ENCODE measurements at regions not wholly inside any gene's neighbourhood (a gene's known extent, or its start where the extent isn't known, plus 50 kb on each side); places are given as distances from the start of the nearest gene placed in this dataset.

- no peak for DNase-seq
These were observed 443.1 kb downstream of the CCDC85A start for GRCh38 chr2:56626927-56627326.

DNA sequence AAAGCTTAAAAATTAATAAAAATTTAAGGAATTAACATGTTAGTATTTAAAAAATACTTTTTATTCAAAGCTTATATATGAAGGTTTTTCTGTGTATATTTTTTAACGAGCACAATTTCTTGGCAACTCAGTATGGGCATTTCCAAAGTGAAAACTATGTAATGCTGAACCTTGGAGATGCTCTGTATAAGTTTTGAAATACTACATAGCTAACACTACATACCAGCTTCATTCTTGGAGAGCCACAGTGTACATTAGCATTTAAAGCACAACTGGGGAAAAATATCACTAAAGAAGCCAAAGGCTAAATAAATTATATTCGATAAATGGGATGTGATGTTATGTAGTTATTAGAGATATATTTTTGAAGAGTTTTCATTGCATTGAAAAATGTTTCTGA, 446.5 kb downstream of the CCDC85A start:
- no peak for DNase-seq

- DNase-seq = no peak
These were observed 464.2 kb downstream of the CCDC85A start for GRCh38 chr2:56647997-56648396.

GRCh38 chr2:56648802-56649201, 465.0 kb downstream of the CCDC85A start:
- no peak for DNase-seq

GRCh38 chr2:56654936-56655335, 471.1 kb downstream of the CCDC85A start:
- DNase-seq = no peak

GRCh38 chr2:56656826-56657225, 473.0 kb downstream of the CCDC85A start:
- no peak for DNase-seq

GRCh38 chr2:56666777-56667176, 483.0 kb downstream of the CCDC85A start:
- no peak for DNase-seq

DNA sequence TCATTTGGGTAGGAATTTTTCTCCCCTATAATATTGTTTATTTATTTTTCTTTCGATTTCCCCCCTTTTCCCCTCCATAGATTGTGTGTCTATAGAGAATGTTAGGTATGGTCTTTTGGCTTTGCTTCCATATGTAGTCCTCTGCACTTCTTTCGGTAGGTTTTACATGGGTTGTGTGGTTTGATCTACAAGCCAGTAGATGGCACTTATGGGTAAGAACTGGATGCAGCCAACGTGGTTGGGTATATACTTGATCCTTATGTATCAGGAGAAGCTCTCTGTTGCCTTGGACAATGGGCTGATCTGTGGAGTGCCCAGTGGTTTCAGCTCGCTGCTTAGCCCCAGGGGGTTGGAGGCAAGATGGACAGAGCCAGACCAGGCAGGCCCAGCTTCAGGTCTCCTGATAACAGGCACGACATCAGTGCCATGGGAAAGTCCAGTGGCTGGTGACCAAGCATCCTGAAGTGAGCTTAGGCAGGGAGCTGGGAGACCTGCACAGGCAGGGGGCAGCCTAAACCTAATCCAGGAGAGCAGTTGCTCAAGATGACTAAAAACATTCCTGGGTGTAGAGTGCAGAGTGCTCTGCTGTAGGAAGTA, 488.3 kb downstream of the CCDC85A start:
- DNase-seq = no peak

GRCh38 chr2:56674084-56674483, 490.3 kb downstream of the CCDC85A start:
- no peak for DNase-seq

DNA sequence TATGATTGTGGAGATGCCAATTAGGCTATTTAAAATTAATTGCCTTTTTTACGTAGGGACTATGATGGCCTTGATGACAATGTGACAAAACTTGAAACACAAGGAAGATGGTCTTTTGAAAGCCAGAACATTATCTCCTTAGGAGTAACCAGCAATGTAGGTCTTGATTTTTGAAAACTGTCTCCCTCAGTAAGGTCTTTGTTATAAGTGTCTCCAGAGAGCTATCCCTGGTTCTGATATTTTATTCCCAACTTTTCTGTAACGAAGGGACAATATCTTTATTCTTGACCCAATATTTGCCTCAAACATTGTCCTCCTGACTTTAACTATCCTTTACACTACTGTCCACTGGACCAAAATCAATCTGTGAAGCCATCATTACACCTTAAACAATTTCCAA, 493.2 kb downstream of the CCDC85A start:
- DNase-seq = no peak

GRCh38 chr2:56680971-56681631, 497.3 kb downstream of the CCDC85A start:
- DNase-seq = no peak

GRCh38 chr2:56681659-56682396, 498.0 kb downstream of the CCDC85A start:
- no peak for DNase-seq

DNA sequence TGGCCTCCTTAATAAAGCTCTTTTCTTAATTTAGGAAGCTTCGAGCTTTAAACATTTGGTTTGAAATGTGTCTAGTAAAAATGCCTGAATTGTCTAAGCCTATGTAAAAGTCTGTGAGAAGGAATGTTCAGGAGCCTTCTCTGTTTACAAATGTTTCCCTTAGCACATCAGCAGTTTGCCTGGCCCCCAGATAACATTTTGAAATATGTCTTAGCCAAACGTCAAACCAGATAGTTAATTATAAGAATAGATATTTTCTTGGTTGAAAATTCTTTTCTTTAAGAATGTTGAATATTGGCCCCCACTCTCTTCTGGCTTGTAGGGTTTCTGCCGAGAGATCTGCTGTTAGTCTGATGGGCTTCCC, 498.6 kb downstream of the CCDC85A start:
- no peak for DNase-seq

DNA sequence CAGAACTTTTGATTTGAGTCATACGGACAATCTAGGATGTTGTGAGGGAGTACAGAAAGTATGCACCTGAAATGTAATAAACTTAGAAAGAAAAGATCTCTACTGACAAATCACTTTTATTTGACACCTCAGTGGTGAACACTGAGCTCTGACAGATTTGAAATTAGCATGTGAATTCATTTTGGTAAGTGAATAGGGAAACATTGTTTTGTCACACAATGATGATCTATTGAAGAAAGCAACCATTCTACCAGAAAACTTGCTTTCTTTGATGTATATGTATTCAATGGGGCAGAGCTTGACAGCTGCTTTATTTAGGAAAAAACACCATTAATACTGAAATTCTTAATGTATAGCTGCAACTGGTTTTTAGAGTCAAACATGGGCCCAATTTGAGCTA, 500.5 kb downstream of the CCDC85A start:
- no peak for DNase-seq

- no peak for DNase-seq
These were observed 501.4 kb downstream of the CCDC85A start for GRCh38 chr2:56685205-56685604.

- no peak for DNase-seq
These were observed 503.4 kb downstream of the CCDC85A start for GRCh38 chr2:56687169-56687568.

DNA sequence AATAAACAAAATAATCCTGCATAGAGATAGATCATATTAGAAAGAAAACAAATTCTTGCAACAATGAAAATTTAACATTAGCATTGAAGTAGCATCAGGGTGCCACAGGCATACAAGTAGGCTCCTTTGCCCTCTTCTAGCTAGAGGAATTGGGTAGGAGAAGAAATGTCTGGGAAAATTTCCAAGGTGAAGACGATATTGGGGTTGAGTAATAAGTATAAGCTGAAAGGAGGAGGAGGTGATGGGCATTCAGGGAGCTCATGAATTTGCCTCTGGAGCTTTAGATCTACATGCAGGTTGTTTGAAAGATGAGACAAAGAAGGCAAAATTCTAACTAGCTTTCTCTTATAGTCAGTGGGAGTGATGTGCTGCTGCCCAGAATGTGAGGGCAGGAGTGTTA, 504.9 kb downstream of the CCDC85A start:
- no peak for DNase-seq

DNA sequence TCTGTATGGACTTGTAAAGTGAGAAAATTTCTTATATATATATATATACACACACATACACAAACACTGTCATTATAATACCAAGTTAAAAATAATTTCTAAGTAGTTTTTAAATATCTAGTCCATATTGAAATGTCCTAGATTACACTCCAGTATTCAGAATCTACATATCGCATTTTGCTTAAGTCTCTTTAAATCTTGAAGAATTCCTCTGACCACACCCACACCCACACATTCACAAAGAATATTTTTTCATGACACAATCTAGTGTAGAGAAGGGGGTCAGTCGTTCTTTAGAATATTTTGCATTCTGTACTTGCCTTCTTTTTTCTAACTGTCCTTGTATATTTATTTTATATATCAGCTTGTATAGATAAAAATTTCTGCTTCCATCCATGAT, 509.7 kb downstream of the CCDC85A start:
- DNase-seq = no peak

- no peak for DNase-seq
These were observed 519.2 kb downstream of the CCDC85A start for GRCh38 chr2:56703001-56703400.

DNA sequence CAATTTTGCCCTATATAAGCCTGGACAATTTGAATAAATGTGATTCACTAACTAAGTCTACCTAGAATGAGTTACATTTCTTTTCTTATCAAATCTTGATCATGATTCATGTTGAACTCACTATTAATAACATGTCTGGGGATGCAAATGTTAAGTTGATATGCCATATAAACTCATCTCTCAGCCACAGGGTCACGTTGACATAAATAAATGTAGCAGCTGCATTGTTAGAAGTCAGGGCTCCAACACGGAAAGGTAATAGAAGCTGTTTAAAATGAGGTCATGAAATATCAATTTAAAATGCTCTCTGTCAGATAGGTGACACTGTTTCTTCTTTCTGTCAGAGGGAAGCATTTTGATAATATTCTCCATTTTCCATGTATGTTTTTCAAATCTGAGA, 521.9 kb downstream of the CCDC85A start:
- no peak for DNase-seq

DNA sequence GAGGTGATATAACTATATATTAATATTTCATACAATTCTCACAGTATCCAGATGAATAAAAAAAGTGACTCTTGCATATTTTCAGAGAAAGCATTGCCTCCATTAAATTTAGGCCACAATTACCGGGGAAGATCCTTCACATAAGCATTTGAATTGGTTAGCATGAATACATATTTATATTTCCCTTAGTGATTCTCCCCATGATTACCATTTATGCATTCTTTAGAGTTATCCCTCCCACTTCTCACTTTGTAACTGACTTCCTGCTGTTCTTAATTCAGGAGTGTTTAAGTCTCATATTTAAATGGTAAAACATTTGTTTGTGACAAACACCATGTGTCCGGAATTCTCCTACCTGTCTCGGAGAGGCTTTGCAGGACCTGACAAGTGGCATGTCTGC, 523.4 kb downstream of the CCDC85A start:
- DNase-seq = no peak

DNA sequence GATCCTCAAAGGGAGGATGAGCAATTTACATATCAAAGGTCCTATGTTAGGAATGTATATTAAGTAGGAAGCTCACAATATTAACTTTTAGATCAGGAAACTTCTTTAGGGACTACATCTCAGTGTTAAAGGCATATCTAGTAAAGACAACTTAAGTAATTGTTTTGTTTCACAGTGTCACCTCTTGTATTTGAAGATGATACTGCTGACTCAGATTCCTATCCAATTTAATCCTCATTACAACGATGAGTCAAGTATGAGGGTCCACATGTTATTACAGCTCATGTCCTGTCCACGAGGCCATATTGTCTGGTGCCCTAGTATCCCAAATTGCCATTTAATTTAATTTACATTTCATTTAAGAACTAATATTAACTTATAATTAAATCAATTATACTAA, 523.9 kb downstream of the CCDC85A start:
- DNase-seq = no peak

GRCh38 chr2:56709181-56709580, 525.4 kb downstream of the CCDC85A start:
- no peak for DNase-seq

- DNase-seq = no peak
These were observed 529.4 kb downstream of the CCDC85A start for GRCh38 chr2:56713161-56713676.
